ENCODE measurements at regions not wholly inside any gene's neighbourhood (a gene's known extent, or its start where the extent isn't known, plus 50 kb on each side); places are given as distances from the start of the nearest gene placed in this dataset.
"Not testable (repeated sequence)": the region's sequence is repeated elsewhere in the genome, so short reads cannot be mapped to it uniquely, and the experiment has no call there.

- no peak for DNase-seq
Observed at GRCh38 chr2:168300460-168300859, 53.1 kb upstream of the STK39 start.

DNA sequence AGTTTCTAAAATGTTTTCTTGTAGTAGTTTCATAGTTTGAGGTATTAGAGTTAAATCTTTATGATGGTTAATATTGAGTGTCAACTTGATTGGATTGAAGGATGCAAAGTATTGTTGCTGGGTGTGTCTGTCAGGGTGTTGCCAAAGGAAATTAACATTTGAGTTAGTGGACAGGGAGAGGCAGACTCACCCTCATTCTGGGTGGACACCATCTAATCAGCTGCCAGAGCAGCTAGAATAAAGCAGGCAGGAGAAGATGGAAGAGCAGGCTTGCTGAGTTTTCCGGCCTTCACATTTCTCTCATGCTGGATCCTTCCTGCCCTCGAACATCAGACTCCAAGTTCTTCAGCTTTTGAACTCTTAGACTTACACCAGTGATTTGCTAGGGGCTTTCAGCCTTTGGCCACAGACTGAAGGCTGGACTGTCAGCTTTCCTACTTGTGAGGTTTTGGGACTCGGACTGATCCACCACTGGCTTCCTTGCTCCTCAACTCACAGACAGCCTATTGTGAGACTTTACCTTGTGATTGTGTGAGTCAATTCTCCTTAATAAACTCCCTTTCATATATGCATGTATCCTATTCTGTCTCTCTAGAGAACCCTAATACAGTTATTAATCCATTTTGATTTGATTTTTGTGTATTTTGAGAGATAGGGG is 56.8 kb upstream of the STK39 start:
- no peak for DNase-seq

DNA sequence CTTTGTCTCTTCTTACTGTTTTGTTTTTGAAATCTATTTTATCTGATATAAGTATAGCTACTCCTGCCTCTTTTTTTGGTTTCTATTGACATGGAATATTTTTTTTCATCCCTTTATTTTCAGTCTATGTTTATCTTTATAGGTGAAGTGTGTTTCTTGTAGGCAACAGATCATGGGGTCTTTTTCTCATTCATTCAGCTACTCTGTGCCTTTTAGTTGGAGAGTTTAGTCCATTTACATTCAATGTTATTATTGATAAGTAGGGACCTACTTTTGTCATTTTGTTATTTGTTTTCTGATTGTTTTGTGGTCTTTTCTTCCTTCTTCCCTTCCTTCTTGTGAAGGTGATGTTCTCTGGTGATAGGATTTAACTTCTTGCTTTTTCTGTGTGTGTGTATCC is 60.0 kb upstream of the STK39 start:
- DNase-seq, result no peak

DNA sequence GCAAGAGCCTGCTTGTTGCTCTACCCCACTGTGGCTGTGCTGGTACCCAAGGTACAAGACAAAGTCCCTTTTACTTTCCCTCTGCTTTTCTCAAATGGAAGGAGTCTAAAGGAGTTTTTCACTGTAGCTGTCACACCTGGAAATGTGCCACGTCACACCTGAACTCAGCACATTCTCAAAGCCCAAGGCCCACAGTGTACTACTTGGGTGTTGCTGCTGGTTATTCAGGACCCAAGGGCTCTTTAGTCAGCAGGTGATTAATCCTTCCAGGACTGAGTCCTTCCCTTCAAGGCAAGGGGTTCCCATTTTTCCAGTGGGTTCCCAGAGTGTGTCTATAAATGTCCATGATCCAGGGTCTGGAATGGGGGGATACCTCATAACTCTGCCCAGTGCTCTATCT is 63.2 kb upstream of the STK39 start:
- DNase-seq, result no peak

- no peak for DNase-seq
Observed at GRCh38 chr2:168311261-168311910, 64.0 kb upstream of the STK39 start.

- DNase-seq, result no peak
Observed at GRCh38 chr2:168312036-168312822, 64.8 kb upstream of the STK39 start.

GRCh38 chr2:168314236-168314635 is 66.8 kb upstream of the STK39 start:
- DNase-seq, result no peak

- no peak for DNase-seq
Observed at GRCh38 chr2:168315331-168316072, 68.1 kb upstream of the STK39 start.

DNA sequence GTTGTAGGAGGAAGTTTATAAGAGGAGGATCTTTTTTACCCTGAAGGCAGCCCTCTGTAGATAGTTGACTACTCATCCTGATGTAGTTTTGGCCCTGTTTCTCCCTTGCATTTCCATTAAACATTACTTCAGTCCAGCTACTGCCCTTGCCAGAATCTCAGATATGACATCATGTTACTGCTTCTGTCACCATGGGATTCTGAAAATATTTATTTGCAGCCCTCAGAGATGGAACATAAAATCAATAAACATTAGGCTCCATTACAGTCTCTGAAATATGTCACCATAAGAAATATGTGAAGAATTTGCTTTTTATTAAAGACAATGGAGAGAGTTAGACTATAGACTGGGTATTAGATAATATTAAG is 68.7 kb upstream of the STK39 start:
- no peak for DNase-seq

- DNase-seq, result no peak
Observed at GRCh38 chr2:168317282-168317681, 69.9 kb upstream of the STK39 start.

DNA sequence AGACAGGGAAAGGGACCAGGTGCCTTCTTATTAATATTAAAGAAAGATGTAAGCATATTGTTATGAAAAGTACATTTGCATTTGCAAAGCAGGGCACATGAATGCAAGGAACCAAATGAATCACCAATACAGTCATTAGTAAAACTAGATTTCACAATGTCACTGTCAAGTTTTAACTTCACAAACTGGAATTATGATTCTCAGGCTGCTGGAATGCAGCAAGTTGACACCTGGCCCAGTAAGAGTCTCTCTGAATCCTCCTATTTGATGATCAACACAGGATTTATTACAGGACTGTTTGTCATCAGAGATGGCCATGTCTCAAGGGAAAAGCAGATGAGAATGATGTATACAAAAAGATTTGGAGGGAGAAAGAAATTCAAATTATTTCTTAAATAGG is 72.9 kb upstream of the STK39 start:
- DNase-seq, result no peak

DNA sequence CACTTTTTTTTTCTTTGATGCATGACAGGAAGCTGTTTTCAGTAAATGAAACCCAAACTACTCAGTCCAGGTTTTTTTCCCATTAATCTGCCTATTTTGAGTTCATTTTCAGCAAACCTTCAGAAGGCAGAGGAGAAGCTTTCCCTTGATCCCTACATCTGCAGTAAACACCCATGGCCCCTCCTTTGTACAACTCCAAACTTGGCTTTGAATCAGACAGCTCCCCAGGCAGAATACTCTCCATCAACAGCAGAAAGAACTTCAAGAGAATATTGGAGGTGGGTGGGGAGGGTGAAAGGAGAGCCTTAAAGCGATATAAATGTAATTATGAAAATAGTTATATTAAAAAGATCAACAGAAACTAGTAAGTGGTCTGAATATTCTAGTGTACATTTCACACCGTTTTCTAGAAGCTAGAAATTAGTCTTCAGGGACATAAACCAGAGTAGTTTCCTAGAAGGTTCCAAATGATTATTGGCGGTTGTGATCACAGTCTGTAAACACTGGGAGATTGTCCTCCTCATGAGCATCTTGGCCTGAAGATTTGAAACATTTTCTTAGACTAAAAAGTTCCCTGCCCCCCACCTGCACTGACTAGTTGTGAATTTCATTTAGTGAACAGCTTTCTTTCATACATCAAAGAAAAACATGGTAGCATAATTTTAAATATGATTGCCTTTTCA is 75.1 kb upstream of the STK39 start:
- DNase-seq, result no peak

- DNase-seq, result no peak
Observed at GRCh38 chr2:168323529-168324021, 76.2 kb upstream of the STK39 start.

- DNase-seq, result no peak
Observed at GRCh38 chr2:168326572-168326971, 79.2 kb upstream of the STK39 start.

GRCh38 chr2:168327328-168327727 is 79.9 kb upstream of the STK39 start:
- DNase-seq, result no peak

DNA sequence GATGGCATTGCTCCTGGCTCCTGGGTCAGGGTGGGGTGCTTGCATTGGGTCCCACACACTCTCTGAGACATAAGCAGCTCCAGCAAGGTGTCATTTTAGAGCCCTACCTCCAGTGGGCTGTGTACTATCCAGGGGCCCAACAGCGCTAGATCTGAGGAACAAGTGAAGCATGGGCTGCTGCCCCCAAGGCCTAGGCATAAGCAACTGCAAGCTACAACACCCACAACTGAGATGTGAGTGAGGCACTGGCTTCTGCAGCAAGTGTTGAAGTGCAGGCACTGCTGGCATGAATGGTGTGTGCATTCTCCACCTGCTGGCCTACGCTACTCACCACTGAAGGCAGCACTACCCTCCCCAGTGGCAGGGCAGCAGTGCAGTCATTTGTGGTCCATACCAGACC is 81.0 kb upstream of the STK39 start:
- no peak for DNase-seq

GRCh38 chr2:168330624-168331423 is 83.4 kb upstream of the STK39 start:
- no peak for DNase-seq

GRCh38 chr2:168335254-168335653 is 87.9 kb upstream of the STK39 start:
- not testable (repeated sequence) for DNase-seq

DNA sequence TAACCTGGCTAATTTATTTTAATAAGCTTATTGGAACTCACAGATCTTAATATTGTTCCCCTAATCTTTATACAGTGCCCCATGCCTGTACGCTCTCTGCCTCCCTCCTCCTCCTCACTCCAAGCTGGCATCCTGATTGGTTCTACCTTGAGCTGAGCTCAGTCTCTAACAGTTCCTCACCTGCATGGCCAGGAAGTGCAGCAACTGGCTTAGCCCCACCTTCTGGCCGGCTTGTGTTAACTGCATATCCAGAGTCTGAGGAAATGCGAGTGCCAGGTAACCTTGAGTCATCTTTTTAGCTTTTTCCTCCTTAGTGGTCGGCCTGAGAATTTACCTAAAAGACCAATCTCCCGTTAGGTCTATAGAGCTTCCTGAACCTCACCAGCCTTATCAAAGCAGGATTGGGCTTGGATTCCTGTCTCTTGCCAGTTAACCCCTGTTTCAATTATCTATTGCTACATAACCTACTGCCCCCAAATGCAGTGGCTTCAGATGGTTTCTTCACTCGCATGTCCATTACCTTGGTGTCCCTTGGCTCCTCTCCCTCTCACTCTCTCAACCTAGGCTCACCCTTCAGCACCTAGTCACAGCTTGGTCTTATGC is 89.5 kb upstream of the STK39 start:
- DNase-seq, result no peak

- no peak for DNase-seq
Observed at GRCh38 chr2:168338292-168338691, 90.9 kb upstream of the STK39 start.

- DNase-seq, result no peak
Observed at GRCh38 chr2:168338803-168339437, 91.5 kb upstream of the STK39 start.
